Upper lobe of left lung (tissue), 6 donors: ENCODE measurements at regions not wholly inside any gene's neighbourhood (a gene's known extent, or its start where the extent isn't known, plus 50 kb on each side); places are given as distances from the start of the nearest gene placed in this dataset.

Experiments used
- ATAC-seq, 2 donors: fragments of 200-7000 bp; cut with Tn5 transposase; one replicate each; pipeline ENCODE4 v1.9.1; 2022; ENCODE audit warnings: mild to moderate bottlenecking in 2 of 2, moderate library complexity in 2 of 2; ENCODE audit not compliant: low FRiP score in 2 of 2
- DNase-seq, 2 donors: peaks; one replicate each; pipeline ENCODE4 v3.0.0-alpha.2; 2019 to 2020
- H3K27ac ChIP-seq, 4 donors: fragments of 200-600 bp; sonication (generic); one replicate each; pipeline ENCODE4 v1.5.1; 2016 to 2019
- H3K27me3 ChIP-seq, 4 donors: fragments of 200-600 bp; sonication (generic); one replicate each; pipeline ENCODE4 v1.5.1; 2017 to 2019
- H3K36me3 ChIP-seq, 4 donors: fragments of 200-600 bp; sonication (generic); one replicate each; pipeline ENCODE4 v1.5.1; 2016 to 2019
- H3K4me1 ChIP-seq, 4 donors: fragments of 200-600 bp; sonication (generic); one replicate each; pipeline ENCODE4 v1.5.1; 2018 to 2019
- H3K4me3 ChIP-seq, 4 donors: fragments of 200-600 bp; sonication (generic); one replicate each; pipeline ENCODE4 v1.5.1; 2017 to 2019; ENCODE audit warnings: mild to moderate bottlenecking in 2 of 4, moderate library complexity in 1 of 4
- H3K9me3 ChIP-seq, 4 donors: fragments of 200-600 bp; sonication (generic); one replicate each; pipeline ENCODE4 v1.5.1; 2018 to 2019
- EP300 ChIP-seq, 4 donors: sonication (generic); formaldehyde crosslinking; IDR thresholded peaks; one replicate each; pipeline ENCODE4 v1.5.1; 2017; ENCODE audit warnings: antibody characterized with exemption in 4 of 4, control low read depth in 2 of 4
- POLR2A ChIP-seq, 4 donors: fragments of 450-650 bp; IDR thresholded peaks; one replicate each; pipeline ENCODE4 v1.5.1; 2016 to 2017; ENCODE audit warnings: antibody characterized with exemption in 4 of 4, mild to moderate bottlenecking in 2 of 4
- POLR2AphosphoS5 ChIP-seq, 2 donors: sonication (generic); formaldehyde crosslinking; IDR thresholded peaks; one replicate each; pipeline ENCODE4 v1.5.1; 2017; ENCODE audit warnings: antibody characterized with exemption in 2 of 2
- WGBS, 2 donors: methylation state at CpG; one replicate each; pipeline ENCODE4 v1.1.5; 2017 to 2018; 5-methylcytosine and 5-hydroxymethylcytosine counted together
- TF ChIP-seq, protein P1 (sequence below), 6 experiments: fragments of 450-650 bp in 4 of 6; fragments of 200-600 bp in 2 of 6; sonication (generic) in 2 of 6; IDR thresholded peaks; one replicate each; pipeline ENCODE4 v1.5.1; 2016 to 2019; ENCODE audit warnings: antibody characterized with exemption in 6 of 6
- donor health status: DM: no; HTN: no; CAD: no; lungs with moderate emphysema.
- donor health status: DM: no; HTN: yes; CAD: no; lungs with severe emphysema.

- H3K9me3 ChIP-seq: no peaks in the 10 kb centered on the region
- no peaks in the 10 kb centered on the region for H3K4me1 ChIP-seq
- ATAC-seq (no peak), DNase-seq (no peak)
- TF ChIP-seq, protein P1, sequence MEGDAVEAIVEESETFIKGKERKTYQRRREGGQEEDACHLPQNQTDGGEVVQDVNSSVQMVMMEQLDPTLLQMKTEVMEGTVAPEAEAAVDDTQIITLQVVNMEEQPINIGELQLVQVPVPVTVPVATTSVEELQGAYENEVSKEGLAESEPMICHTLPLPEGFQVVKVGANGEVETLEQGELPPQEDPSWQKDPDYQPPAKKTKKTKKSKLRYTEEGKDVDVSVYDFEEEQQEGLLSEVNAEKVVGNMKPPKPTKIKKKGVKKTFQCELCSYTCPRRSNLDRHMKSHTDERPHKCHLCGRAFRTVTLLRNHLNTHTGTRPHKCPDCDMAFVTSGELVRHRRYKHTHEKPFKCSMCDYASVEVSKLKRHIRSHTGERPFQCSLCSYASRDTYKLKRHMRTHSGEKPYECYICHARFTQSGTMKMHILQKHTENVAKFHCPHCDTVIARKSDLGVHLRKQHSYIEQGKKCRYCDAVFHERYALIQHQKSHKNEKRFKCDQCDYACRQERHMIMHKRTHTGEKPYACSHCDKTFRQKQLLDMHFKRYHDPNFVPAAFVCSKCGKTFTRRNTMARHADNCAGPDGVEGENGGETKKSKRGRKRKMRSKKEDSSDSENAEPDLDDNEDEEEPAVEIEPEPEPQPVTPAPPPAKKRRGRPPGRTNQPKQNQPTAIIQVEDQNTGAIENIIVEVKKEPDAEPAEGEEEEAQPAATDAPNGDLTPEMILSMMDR (IDR thresholded peaks at IDR 0.05): no peak
- TF ChIP-seq POLR2AphosphoS5 (IDR thresholded peaks at IDR 0.05): no peak
- no peak for TF ChIP-seq EP300 (IDR thresholded peaks at IDR 0.05)
- no peak for TF ChIP-seq POLR2A (IDR thresholded peaks at IDR 0.05)
- no peak overlapping the region for H3K27ac ChIP-seq
- 89 to 92% methylated on average over 2 of the region's 2 CpGs for WGBS, 2 donors
- H3K36me3 ChIP-seq: no peaks in the 10 kb centered on the region
- H3K4me3 ChIP-seq: no peak overlapping the region
- no peaks in the 10 kb centered on the region for H3K27me3 ChIP-seq
Measured at GRCh38 chr3:102883515-102883914, 448.7 kb downstream of the ZPLD1 start.

- H3K4me3 ChIP-seq: no peak overlapping the region
- H3K27me3 ChIP-seq: no peaks in the 10 kb centered on the region
- DNase-seq (no peak), ATAC-seq (no peak)
- H3K4me1 ChIP-seq: no peaks in the 10 kb centered on the region
- no peaks in the 10 kb centered on the region for H3K36me3 ChIP-seq
- H3K9me3 ChIP-seq: no peaks in the 10 kb centered on the region
- TF ChIP-seq POLR2A (IDR thresholded peaks at IDR 0.05) (no peak), EP300 (IDR thresholded peaks at IDR 0.05) (no peak), POLR2AphosphoS5 (IDR thresholded peaks at IDR 0.05) (no peak)
- TF ChIP-seq, protein P1 (IDR thresholded peaks at IDR 0.05): no peak
- WGBS, 2 donors: 81 to 90% methylated on average over 1 of the region's 1 CpG
- H3K27ac ChIP-seq: no peak overlapping the region
Measured at GRCh38 chr3:102885289-102885688, 450.5 kb downstream of the ZPLD1 start.

GRCh38 chr3:102887431-102887830 is 452.6 kb downstream of the ZPLD1 start:
- DNase-seq (no peak), ATAC-seq (no peak)
- Histone ChIP-seq H3K27me3 (no peaks in the 10 kb centered on the region), H3K27ac (no peak overlapping the region), H3K4me3 (no peak overlapping the region), H3K36me3 (no peaks in the 10 kb centered on the region), H3K4me1 (no peaks in the 10 kb centered on the region), H3K9me3 (no peaks in the 10 kb centered on the region)
- 73 to 76% methylated on average over 3 of the region's 3 CpGs for WGBS, 2 donors
- TF ChIP-seq, protein P1 (IDR thresholded peaks at IDR 0.05): no peak
- no peak for TF ChIP-seq POLR2AphosphoS5 (IDR thresholded peaks at IDR 0.05)
- TF ChIP-seq POLR2A (IDR thresholded peaks at IDR 0.05): no peak
- TF ChIP-seq EP300 (IDR thresholded peaks at IDR 0.05): no peak

DNA sequence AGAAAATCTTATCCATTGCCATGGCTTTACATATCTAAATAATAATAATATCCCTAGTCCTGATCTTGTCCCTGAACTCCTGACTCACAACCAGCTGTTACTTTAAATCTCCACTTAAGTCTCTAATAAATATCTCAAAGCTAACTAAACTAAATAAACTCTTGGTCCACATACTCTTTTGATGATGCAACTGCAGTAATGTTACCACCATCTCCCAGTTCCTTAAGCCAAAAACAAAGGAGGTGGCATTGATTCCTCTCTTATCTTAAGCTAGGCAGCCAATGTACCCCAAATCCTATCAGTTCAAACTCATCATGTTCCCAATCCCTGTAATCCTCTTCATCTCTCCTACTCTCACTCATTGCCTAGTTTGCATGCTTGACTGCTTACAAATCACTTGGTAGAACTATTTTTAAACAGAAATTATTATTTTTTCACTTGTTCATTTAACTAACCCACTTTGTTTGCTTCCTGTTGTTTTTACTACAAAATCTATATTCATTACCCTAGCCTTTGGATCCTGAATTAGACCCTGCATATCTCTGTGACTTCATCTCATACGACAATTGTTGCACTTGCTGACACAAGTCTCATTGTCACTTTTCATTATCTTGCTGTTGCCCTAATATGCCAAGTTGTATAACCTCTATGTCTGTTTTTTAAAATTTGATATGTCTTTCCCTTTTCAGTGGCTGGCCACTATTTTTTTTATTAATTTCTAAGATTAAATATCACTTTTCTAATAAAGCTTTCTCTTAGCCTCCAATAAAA is 462.2 kb downstream of the ZPLD1 start:
- TF ChIP-seq, protein P1 (IDR thresholded peaks at IDR 0.05): no peak
- no peak for TF ChIP-seq EP300 (IDR thresholded peaks at IDR 0.05)
- no peak for TF ChIP-seq POLR2A (IDR thresholded peaks at IDR 0.05)
- TF ChIP-seq POLR2AphosphoS5 (IDR thresholded peaks at IDR 0.05): no peak
- H3K4me1 ChIP-seq: no peaks in the 10 kb centered on the region
- no peak overlapping the region for H3K27ac ChIP-seq
- 85 to 88% methylated on average over 1 of the region's 1 CpG for WGBS, 2 donors
- DNase-seq: no peak
- no peaks in the 10 kb centered on the region for H3K9me3 ChIP-seq
- no peaks in the 10 kb centered on the region for H3K27me3 ChIP-seq
- no peak for ATAC-seq
- H3K36me3 ChIP-seq: no peaks in the 10 kb centered on the region
- no peak overlapping the region for H3K4me3 ChIP-seq

DNA sequence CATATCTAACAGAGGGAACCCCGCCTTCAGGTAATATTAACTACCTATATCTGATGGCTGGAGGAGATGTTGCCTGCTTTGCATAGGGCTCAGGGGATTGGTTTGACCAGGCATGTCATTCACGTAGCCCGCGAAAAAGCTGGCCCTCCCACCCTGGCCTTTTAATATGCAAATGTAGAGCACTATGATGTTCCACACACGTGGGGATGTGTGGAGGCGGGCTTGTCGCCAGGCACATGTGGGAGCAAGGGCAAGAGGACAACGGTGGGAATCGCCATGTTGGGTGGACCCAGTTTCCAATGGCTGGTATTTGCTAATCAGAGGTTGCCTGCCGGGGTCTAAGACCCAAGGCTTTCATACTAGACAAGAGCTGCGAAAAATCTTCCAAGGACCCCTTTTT is 469.8 kb downstream of the ZPLD1 start:
- no peak overlapping the region for H3K27ac ChIP-seq
- DNase-seq (no peak), ATAC-seq (no peak)
- H3K4me3 ChIP-seq: no peak overlapping the region
- H3K9me3 ChIP-seq: no peaks in the 10 kb centered on the region
- H3K36me3 ChIP-seq: no peaks in the 10 kb centered on the region
- no peaks in the 10 kb centered on the region for H3K27me3 ChIP-seq
- no peak for TF ChIP-seq POLR2AphosphoS5 (IDR thresholded peaks at IDR 0.05)
- no peak for TF ChIP-seq EP300 (IDR thresholded peaks at IDR 0.05)
- no peaks in the 10 kb centered on the region for H3K4me1 ChIP-seq
- WGBS, 2 donors: 84 to 89% methylated on average over 11 of the region's 11 CpGs
